ENCODE measurements at regions not wholly inside any gene's neighbourhood (a gene's known extent, or its start where the extent isn't known, plus 50 kb on each side); places are given as distances from the start of the nearest gene placed in this dataset.

DNA sequence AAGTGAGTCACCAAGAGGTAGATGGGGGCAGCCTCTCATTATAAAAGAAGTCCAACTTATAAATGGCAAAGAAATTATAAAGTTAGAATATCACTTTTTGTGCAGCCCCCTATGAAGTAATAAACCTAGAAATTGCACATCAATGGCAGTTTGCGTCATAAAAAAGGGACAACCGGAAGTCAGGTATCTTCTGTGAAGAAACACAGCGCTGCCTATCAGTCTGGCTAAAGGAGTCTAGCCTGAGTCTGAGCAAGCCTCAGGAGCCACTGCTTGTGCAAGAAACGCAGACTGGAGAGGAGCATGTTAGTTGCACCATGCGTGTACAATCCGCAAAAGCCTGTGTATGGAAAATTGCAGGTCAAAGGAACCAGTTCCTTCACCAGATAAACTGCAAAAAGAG, 178.4 kb downstream of the ARRDC4 start:
- intact Hi-C loops (cut with micrococcal nuclease): no loop called here

DNA sequence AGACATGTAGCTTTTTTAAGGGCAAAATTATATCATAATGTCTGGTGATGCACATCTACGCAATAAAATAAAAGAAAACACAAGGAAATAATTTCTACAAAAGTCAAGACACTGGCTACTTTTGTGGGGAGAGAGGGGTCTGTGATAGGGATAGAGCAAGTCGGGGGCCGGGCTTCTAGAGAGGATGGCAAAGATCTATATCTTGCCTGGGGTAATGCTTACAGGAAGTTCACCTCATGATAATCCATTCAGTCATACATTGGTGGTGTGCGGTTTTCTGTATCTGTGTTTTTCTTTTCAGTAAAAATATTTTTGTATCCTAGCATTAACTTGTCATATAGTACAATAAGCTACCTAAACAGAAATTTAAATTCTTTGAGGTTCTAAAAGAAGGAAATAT, 178.8 kb downstream of the ARRDC4 start:
- peaks cover 3% of the 10 kb centered on the region for H3K27me3 Mint-ChIP-seq
- H3K4me1 Mint-ChIP-seq (ENCODE audit: low read depth): no peaks in the 10 kb centered on the region
- intact Hi-C loops (cut with micrococcal nuclease): no loop called here
- H3K9me3 Mint-ChIP-seq: no peaks in the 10 kb centered on the region
- H3K36me3 Mint-ChIP-seq (ENCODE audit: low read depth): no peaks in the 10 kb centered on the region
- H3K4me3 Mint-ChIP-seq: no peak overlapping the region
- H3K27ac Mint-ChIP-seq: no peak overlapping the region

More for the DNA sequence above, 178.4 kb downstream of the ARRDC4 start:
- Mint-ChIP-seq H3K9me3 (no peaks in the 10 kb centered on the region), H3K27ac (no peak overlapping the region), H3K36me3 (ENCODE audit: low read depth) (no peaks in the 10 kb centered on the region), H3K27me3 (peaks cover 5% of the 10 kb centered on the region), H3K4me1 (ENCODE audit: low read depth) (no peaks in the 10 kb centered on the region), H3K4me3 (no peak overlapping the region)

DNA sequence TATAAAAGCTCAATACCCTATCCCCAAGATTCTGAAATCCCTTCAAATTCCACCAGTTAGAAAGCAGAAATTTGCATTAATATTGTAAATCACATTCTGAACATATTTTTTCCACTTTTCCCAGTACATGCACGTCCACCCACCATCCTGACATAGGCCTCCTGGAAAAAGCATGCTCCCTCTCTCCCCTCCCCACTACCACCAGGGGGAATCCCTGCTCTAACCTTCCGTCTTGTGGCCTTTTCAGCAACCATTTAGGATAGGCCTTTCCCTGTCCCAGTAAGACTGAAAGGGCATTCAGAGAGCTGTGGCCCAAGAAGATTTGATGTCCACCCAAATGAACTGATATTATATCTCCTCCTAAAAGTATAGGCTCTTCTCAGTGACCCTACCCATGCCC, 182.1 kb downstream of the ARRDC4 start:
- intact Hi-C loops (cut with micrococcal nuclease): no loop called here
- no peak overlapping the region for H3K4me3 Mint-ChIP-seq

DNA sequence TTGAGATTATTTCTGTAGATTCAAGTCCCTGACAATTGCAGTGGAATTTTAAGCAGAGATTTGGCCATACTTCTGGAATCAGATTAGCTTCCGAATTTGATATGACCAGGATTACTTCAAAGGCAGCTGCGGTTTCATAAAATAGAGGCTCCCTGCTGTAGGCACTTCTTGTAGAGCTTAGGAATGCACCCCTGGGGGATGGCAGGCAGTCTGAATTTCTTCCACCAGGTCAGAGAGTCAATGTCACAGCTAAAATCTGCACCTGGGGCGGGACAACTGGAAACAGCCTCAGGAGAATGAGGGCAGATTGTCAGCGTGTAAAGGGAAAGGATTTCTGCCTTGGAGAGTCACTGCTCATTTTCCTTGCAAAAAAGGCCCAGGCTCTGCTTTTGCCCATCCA, 182.6 kb downstream of the ARRDC4 start:
- no peak overlapping the region for H3K4me3 Mint-ChIP-seq
- H3K36me3 Mint-ChIP-seq (ENCODE audit: low read depth): no peaks in the 10 kb centered on the region
- peaks cover 17% of the 10 kb centered on the region for H3K4me1 Mint-ChIP-seq (ENCODE audit: low read depth)
- H3K27me3 Mint-ChIP-seq: peaks cover 6% of the 10 kb centered on the region
- H3K9me3 Mint-ChIP-seq: no peaks in the 10 kb centered on the region
- H3K27ac Mint-ChIP-seq: no peak overlapping the region
- intact Hi-C loops (cut with micrococcal nuclease): no loop called here

More for the DNA sequence above, 182.1 kb downstream of the ARRDC4 start:
- no peaks in the 10 kb centered on the region for H3K9me3 Mint-ChIP-seq
- H3K27me3 Mint-ChIP-seq: peaks cover 6% of the 10 kb centered on the region
- peaks cover 12% of the 10 kb centered on the region for H3K4me1 Mint-ChIP-seq (ENCODE audit: low read depth)
- no peak overlapping the region for H3K27ac Mint-ChIP-seq
- H3K36me3 Mint-ChIP-seq (ENCODE audit: low read depth): no peaks in the 10 kb centered on the region

DNA sequence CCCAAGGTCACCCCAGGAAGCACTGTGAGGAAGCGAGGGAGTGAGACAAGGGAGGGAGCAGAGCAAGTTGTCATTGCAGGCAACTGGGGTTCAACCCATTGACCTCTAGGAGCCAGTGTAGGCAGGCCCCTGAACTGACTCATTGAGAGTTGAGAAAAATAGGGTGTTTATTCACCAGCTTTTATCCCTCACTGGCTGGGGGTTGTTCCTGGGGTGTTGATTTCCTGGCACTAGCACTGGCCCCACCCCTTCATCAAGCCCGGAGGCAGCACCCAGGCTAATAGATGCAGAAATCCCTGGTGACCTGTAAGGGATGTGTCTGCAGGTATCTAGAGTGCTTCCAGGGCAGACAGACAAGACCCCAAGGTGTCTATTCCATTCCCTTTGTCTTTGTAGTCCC, 183.9 kb downstream of the ARRDC4 start:
- Mint-ChIP-seq H3K9me3 (no peaks in the 10 kb centered on the region), H3K27ac (no peak overlapping the region), H3K36me3 (ENCODE audit: low read depth) (no peaks in the 10 kb centered on the region), H3K27me3 (peaks cover 2% of the 10 kb centered on the region), H3K4me1 (ENCODE audit: low read depth) (peaks cover 18% of the 10 kb centered on the region), H3K4me3 (no peak overlapping the region)
- intact Hi-C loops (cut with micrococcal nuclease): no loop called here

DNA sequence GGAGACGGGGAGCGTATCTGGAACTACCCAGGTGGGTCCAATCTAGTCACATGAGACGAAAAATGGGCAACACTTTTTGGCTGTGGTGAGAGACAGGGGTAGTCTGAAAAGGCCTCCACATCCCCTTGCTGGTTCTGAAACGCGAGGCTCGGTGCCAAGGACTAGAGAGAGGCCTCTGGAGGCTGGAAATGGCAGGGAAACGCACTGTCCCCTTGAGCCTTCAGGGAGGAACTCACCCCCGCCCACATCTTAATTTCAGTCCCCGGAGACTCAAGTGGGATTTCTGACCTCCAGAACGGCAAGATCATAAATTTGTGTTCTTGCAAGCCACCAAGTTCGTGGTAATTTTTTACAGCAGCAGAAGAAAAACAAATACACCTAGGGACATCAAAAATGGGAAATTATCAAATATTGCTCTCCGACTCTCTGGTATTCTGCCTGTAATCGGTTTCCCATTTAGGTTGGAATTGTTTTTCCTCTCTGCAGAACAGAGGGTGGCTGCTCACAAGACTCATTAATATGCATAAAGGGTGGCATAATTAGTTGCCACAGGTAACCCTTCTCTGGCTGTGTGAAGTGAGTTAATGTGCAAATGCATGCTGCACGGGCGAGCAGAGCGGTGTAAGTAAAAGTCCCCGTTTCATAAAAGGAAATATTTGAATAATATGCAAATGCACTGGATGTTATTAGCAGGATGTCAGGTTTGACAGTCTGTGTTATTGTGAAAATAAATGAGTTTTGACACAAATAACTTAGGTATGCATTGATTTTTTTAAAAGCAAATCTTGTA, 185.7 kb downstream of the ARRDC4 start:
- Mint-ChIP-seq H3K9me3 (no peaks in the 10 kb centered on the region), H3K27me3 (peaks cover 2% of the 10 kb centered on the region), H3K27ac (no peak overlapping the region), H3K4me1 (ENCODE audit: low read depth) (peaks cover 26% of the 10 kb centered on the region), H3K36me3 (ENCODE audit: low read depth) (no peaks in the 10 kb centered on the region), H3K4me3 (no peak overlapping the region)
- intact Hi-C loops (cut with micrococcal nuclease): no loop called here

DNA sequence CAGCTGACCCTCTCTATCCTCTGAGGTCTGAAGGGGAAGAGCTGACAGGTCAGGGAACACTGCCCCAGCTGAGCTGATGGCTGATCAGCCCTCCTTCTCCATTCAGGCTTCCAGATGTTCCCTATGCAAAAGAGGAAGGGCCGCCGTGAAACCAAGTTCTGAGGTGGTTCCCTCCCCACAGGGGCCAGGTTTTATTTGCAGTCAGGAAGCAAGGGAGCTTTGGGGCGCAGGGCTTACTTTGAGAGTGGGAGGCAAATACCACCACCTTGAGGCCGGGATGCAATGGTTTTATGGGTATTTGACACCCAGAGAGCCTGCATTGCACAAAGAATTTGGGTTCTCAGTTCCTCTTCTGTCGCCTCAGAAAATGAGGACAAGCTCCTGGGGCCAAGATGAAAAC, 186.9 kb downstream of the ARRDC4 start:
- Mint-ChIP-seq H3K27me3 (peaks cover 2% of the 10 kb centered on the region), H3K36me3 (ENCODE audit: low read depth) (no peaks in the 10 kb centered on the region), H3K27ac (no peak overlapping the region), H3K4me1 (ENCODE audit: low read depth) (peaks cover 26% of the 10 kb centered on the region), H3K9me3 (no peaks in the 10 kb centered on the region), H3K4me3 (no peak overlapping the region)
- intact Hi-C loops (cut with micrococcal nuclease): no loop called here

DNA sequence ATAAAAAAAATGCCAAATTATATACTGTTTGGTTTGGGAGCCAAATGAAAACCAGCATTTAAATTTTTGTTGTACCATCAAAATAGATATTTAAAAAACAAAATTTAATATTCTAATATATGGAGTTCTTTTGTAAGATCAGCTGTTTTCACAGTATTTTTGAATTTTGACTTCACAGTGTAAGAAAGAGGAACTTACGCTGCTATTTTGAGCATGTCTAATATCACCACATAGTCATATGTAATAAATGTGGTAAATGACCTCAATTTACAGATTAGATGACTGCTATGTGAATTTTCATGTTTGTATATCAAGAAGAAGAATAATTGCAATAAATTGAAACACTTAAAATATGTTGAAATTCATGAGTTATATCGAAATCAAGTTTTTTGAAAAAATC, 189.6 kb downstream of the ARRDC4 start:
- Mint-ChIP-seq H3K4me1 (ENCODE audit: low read depth) (peaks cover 26% of the 10 kb centered on the region), H3K36me3 (ENCODE audit: low read depth) (no peaks in the 10 kb centered on the region), H3K4me3 (no peak overlapping the region), H3K27me3 (peaks cover 7% of the 10 kb centered on the region), H3K27ac (no peak overlapping the region), H3K9me3 (no peaks in the 10 kb centered on the region)
- intact Hi-C loops (cut with micrococcal nuclease): no loop called here

DNA sequence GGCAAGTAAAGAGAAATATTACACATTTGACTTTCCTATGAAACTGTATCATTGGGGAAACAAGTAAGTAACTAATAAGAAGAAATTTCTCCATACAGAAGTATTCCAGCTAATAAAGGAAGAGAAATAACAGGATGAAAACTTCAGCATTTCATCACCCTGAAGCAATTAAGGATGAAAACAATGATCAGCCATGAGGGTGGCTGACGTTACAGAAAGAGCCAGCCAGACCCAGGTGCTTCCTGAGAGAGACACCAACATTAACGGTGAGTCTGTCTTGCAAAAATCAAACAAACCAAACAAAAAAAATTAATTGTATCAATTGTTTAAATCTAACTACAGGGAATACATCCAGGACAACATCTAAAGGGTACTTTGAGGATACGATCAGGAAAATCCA, 190.0 kb downstream of the ARRDC4 start:
- intact Hi-C loops (cut with micrococcal nuclease): no loop called here
- Mint-ChIP-seq H3K4me1 (ENCODE audit: low read depth) (peaks cover 22% of the 10 kb centered on the region), H3K27ac (no peak overlapping the region), H3K9me3 (no peaks in the 10 kb centered on the region), H3K36me3 (ENCODE audit: low read depth) (no peaks in the 10 kb centered on the region), H3K27me3 (peaks cover 6% of the 10 kb centered on the region), H3K4me3 (no peak overlapping the region)

DNA sequence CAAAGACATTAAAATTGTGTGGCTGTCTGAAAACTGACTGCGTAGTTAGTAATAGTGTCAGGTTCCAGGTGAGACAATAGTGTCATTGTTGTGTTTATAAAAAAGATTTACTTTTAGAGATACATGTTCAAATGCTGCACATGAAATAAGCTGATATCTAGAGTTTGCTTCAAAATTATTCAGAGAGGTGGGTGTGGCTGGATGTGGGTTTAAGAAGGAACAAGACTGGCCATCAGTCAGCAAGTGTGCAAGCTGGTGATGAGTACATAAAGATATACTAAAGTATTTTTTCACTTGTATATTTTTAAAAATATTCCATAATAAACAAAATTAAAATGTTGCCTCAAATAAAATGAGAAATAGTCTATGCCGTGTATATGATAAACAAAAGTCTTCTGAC, 190.6 kb downstream of the ARRDC4 start:
- Mint-ChIP-seq H3K9me3 (no peaks in the 10 kb centered on the region), H3K4me1 (ENCODE audit: low read depth) (peaks cover 20% of the 10 kb centered on the region)

DNA sequence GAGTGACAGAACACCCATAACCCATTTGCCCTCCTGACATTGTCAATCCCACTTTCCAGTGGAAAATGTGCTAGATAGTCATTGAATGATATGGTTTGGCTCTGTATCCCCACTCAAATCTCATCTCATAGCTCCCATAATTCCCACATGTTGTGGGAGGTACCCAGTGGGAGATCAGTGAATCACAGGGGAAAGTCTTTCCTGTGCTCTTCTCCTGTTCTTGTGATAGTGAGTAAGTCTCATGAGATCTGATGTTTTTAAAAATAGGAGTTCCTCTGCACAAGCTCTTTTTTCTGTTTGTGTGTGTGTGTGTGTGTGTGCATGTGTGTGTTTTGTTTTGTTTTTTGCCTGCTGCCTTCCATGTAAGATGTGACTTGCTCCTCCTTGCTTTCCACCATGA, 191.7 kb downstream of the ARRDC4 start:
- Mint-ChIP-seq H3K4me3 (no peak overlapping the region), H3K4me1 (ENCODE audit: low read depth) (peaks cover 18% of the 10 kb centered on the region), H3K27me3 (peaks cover 7% of the 10 kb centered on the region), H3K36me3 (ENCODE audit: low read depth) (no peaks in the 10 kb centered on the region), H3K27ac (no peak overlapping the region), H3K9me3 (no peaks in the 10 kb centered on the region)
- intact Hi-C loops (cut with micrococcal nuclease): no loop called here

More for the DNA sequence above, 190.6 kb downstream of the ARRDC4 start:
- intact Hi-C loops (cut with micrococcal nuclease): no loop called here
- Mint-ChIP-seq H3K36me3 (ENCODE audit: low read depth) (no peaks in the 10 kb centered on the region), H3K27me3 (peaks cover 7% of the 10 kb centered on the region), H3K4me3 (no peak overlapping the region), H3K27ac (no peak overlapping the region)

DNA sequence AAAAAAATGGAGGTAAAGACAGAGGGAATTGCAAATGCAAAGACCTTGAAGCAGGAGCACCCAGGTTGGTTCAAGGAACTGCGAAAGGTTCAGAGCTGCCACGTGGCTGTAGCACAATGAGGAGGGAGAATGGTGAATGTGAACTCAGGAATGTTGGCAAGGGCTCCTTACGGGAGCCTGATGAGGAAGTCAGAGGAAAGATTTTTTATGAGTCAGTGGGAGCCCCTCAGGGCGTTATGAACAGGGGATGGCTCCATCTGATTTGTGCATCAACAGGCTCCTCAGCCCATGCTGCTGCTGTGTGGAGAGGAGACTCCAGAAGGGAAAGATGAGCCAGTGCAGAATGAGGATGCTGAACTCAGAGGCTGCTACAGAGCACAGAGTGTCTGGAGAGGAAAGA, 194.4 kb downstream of the ARRDC4 start:
- Mint-ChIP-seq H3K27me3 (peaks cover 7% of the 10 kb centered on the region), H3K36me3 (ENCODE audit: low read depth) (no peaks in the 10 kb centered on the region), H3K4me3 (no peak overlapping the region), H3K27ac (no peak overlapping the region), H3K9me3 (no peaks in the 10 kb centered on the region), H3K4me1 (ENCODE audit: low read depth) (peaks cover 8% of the 10 kb centered on the region)
- intact Hi-C loops (cut with micrococcal nuclease): no loop called here

DNA sequence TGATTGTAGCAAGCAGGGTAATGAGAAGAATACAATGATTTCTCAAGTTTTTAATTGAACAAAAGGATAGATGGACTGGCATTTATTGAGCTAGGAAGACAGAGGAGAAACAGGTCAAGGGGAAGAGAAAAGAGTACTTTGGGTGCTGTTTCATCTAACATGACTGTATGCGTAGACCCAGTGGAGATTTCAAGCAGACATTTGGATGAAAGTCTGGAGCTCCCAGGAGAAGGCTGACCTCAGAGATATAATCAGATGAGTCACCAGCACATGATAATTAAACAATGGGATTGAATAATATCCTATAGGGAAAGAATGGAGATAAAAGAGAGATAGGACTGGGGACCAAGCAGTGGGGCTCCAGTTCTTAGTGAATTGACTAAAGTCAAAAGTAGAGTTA, 194.9 kb downstream of the ARRDC4 start:
- Mint-ChIP-seq H3K9me3 (no peaks in the 10 kb centered on the region), H3K4me1 (ENCODE audit: low read depth) (peaks cover 11% of the 10 kb centered on the region), H3K36me3 (ENCODE audit: low read depth) (no peaks in the 10 kb centered on the region), H3K27ac (no peak overlapping the region), H3K4me3 (no peak overlapping the region), H3K27me3 (peaks cover 7% of the 10 kb centered on the region)
- intact Hi-C loops (cut with micrococcal nuclease): no loop called here

DNA sequence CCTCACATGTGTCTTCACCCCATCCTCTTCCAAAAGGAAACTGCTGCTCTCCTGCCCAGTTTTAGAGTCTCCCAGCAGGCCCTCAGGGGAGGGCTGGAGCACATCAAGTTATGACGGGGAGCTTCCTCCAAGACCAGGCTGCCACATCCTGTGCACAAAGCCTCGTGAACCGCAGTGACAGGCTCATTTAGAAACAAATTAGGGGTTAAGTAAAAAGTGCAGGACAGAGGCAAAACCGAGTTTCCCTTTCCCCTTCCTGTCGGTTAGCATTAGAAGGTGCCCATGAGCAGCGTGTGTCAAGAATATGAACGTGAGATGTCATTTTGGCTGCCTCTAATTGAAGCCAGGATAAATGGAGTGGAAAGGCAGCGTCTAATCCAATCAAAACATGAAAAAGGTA, 199.7 kb downstream of the ARRDC4 start:
- intact Hi-C loops (cut with micrococcal nuclease): no loop called here
- Mint-ChIP-seq H3K27ac (no peak overlapping the region), H3K27me3 (peaks cover 1% of the 10 kb centered on the region), H3K4me1 (ENCODE audit: low read depth) (peaks cover 9% of the 10 kb centered on the region), H3K36me3 (ENCODE audit: low read depth) (no peaks in the 10 kb centered on the region), H3K4me3 (no peak overlapping the region), H3K9me3 (no peaks in the 10 kb centered on the region)
